Transverse colon (tissue), 4 donors: ENCODE measurements at regions not wholly inside any gene's neighbourhood (a gene's known extent, or its start where the extent isn't known, plus 50 kb on each side); places are given as distances from the start of the nearest gene placed in this dataset.

Source experiments
- DNase-seq: peaks from one replicate; pipeline ENCODE4 v3.0.0-alpha.2; 2019
- H3K27ac ChIP-seq, 4 donors: fragments of 200-600 bp; sonication (generic); 2 replicates each; pipeline ENCODE4 v1.5.1; 2016 to 2018; ENCODE audit warnings: inconsistent platforms in 4 of 4
- H3K27me3 ChIP-seq: fragments of 200-600 bp; sonication (generic); 2 replicates; pipeline ENCODE4 v1.5.1; 2017; ENCODE audit warnings: inconsistent platforms
- H3K36me3 ChIP-seq, 4 donors: fragments of 200-600 bp; sonication (generic); 2 replicates each; pipeline ENCODE4 v1.5.1; 2017 to 2019; ENCODE audit warnings: inconsistent platforms in 4 of 4
- H3K4me1 ChIP-seq, 4 donors: fragments of 200-600 bp; sonication (generic); 2 replicates each; pipeline ENCODE4 v1.5.1; 2017 to 2020; ENCODE audit warnings: inconsistent platforms in 4 of 4
- H3K4me3 ChIP-seq, 4 donors: fragments of 200-600 bp; sonication (generic); 1 replicate in 1 of 4; 2 replicates in 3 of 4; pipeline versions ENCODE4 v1.5.1 to v1.6.1; 2017 to 2019; ENCODE audit warnings: inconsistent platforms in 4 of 4
- H3K9me3 ChIP-seq, 2 donors: fragments of 200-600 bp; sonication (generic); 2 replicates each; pipeline ENCODE4 v1.5.1; 2017 to 2019; ENCODE audit warnings: inconsistent platforms in 2 of 2
- CTCF ChIP-seq, 5 experiments: fragments of 200-600 bp in 3 of 5; fragments of 450-650 bp in 2 of 5; sonication (generic) in 3 of 5; IDR thresholded peaks; 1 replicate in 2 of 5; 2 replicates in 3 of 5; pipeline ENCODE4 v1.5.1; 2016 to 2017; ENCODE audit warnings: antibody characterized with exemption in 5 of 5, inconsistent platforms in 3 of 5, mild to moderate bottlenecking in 2 of 5, moderate library complexity in 1 of 5
- EP300 ChIP-seq: sonication (generic); formaldehyde crosslinking; IDR thresholded peaks from one replicate; pipeline ENCODE4 v1.6.1; 2017; ENCODE audit warnings: antibody characterized with exemption, low read depth
- POLR2A ChIP-seq: fragments of 450-650 bp; IDR thresholded peaks from one replicate; pipeline ENCODE4 v1.6.1; 2016; ENCODE audit warnings: antibody characterized with exemption, mild to moderate bottlenecking, moderate library complexity
- POLR2AphosphoS5 ChIP-seq, 3 donors: sonication (generic); formaldehyde crosslinking; IDR thresholded peaks; one replicate each; pipeline ENCODE4 v1.6.1; 2016; ENCODE audit warnings: antibody characterized with exemption in 3 of 3
- WGBS, 2 donors: methylation state at CpG; one replicate each; pipeline ENCODE4 v1.1.5; 2018; ENCODE audit warnings: low coverage in 1 of 2; 5-methylcytosine and 5-hydroxymethylcytosine counted together
- in situ Hi-C, 4 donors: fragments of 200-750 bp; cut with MboI; loops; one replicate each; pipeline versions ENCODE4 v1.15.0 to v1.15.1; 2017; ENCODE audit warnings: low sequenced_read_pairs in 3 of 4, low pct_ligation_motif_present in 1 of 4, low pct_unique_long_range_greater_than_20kb in 1 of 4
- intact Hi-C: fragments of 100-400 bp; cut with DNase I; formaldehyde crosslinking; loops from one replicate; pipeline ENCODE4 v1.15.1; 2023; ENCODE audit warnings: low total_unique reads

- no peaks in the 10 kb centered on the region for H3K36me3 ChIP-seq
- in situ Hi-C loops, result no loop called here
- no peak for DNase-seq
- H3K27me3 ChIP-seq, result no peaks in the 10 kb centered on the region
- intact Hi-C loops, result no loop called here
- no peak overlapping the region for H3K4me3 ChIP-seq
- no peak overlapping the region for H3K27ac ChIP-seq
- TF ChIP-seq EP300, result no peak
- no peak for TF ChIP-seq CTCF (IDR thresholded peaks at IDR 0.05)
- TF ChIP-seq POLR2AphosphoS5 (IDR thresholded peaks at IDR 0.05), result no peak
- no peak for TF ChIP-seq POLR2A
- H3K4me1 ChIP-seq, result no peaks in the 10 kb centered on the region
- H3K9me3 ChIP-seq, result no peaks in the 10 kb centered on the region
- 62 to 86% methylated on average over 3 of the region's 3 CpGs for WGBS, 2 donors
Measured at GRCh38 chr18:30409120-30409519, 633.4 kb downstream of the DSC3 start.

- Histone ChIP-seq H3K4me1 (no peaks in the 10 kb centered on the region), H3K27ac (no peak overlapping the region), H3K27me3 (no peaks in the 10 kb centered on the region), H3K9me3 (no peaks in the 10 kb centered on the region), H3K4me3 (no peak overlapping the region), H3K36me3 (no peaks in the 10 kb centered on the region)
- TF ChIP-seq EP300 (no peak), POLR2A (no peak), POLR2AphosphoS5 (IDR thresholded peaks at IDR 0.05) (no peak), CTCF (IDR thresholded peaks at IDR 0.05) (no peak)
- WGBS, 2 donors, result 62 to 64% methylated on average over 3 of the region's 3 CpGs
- in situ Hi-C loops, result no loop called here
- no peak for DNase-seq
- intact Hi-C loops, result no loop called here
Measured at GRCh38 chr18:30406728-30407127, 635.8 kb downstream of the DSC3 start.

GRCh38 chr18:30405038-30405437 lies 637.5 kb downstream of the DSC3 start:
- no peaks in the 10 kb centered on the region for H3K27me3 ChIP-seq
- H3K27ac ChIP-seq, result no peak overlapping the region
- no peak for DNase-seq
- no peak for TF ChIP-seq EP300
- no peak for TF ChIP-seq CTCF (IDR thresholded peaks at IDR 0.05)
- no peak for TF ChIP-seq POLR2AphosphoS5 (IDR thresholded peaks at IDR 0.05)
- TF ChIP-seq POLR2A, result no peak
- in situ Hi-C loops (no loop called here), intact Hi-C loops (no loop called here)
- H3K36me3 ChIP-seq, result no peaks in the 10 kb centered on the region
- no peaks in the 10 kb centered on the region for H3K4me1 ChIP-seq
- WGBS, 2 donors, result 67 to 82% methylated on average over 1 of the region's 1 CpG
- no peaks in the 10 kb centered on the region for H3K9me3 ChIP-seq
- no peak overlapping the region for H3K4me3 ChIP-seq

- WGBS, 2 donors, result 67 to 91% methylated on average over 1 of the region's 1 CpG
- DNase-seq, result no peak
- no peak for TF ChIP-seq CTCF (IDR thresholded peaks at IDR 0.05)
- no peak for TF ChIP-seq POLR2A
- TF ChIP-seq EP300, result no peak
- no peak for TF ChIP-seq POLR2AphosphoS5 (IDR thresholded peaks at IDR 0.05)
- H3K36me3 ChIP-seq, result no peaks in the 10 kb centered on the region
- in situ Hi-C loops, result no loop called here
- no peaks in the 10 kb centered on the region for H3K4me1 ChIP-seq
- no peak overlapping the region for H3K27ac ChIP-seq
- H3K9me3 ChIP-seq, result no peaks in the 10 kb centered on the region
- H3K4me3 ChIP-seq, result no peak overlapping the region
- H3K27me3 ChIP-seq, result no peaks in the 10 kb centered on the region
- intact Hi-C loops, result no loop called here
Measured at GRCh38 chr18:30404422-30404821, 638.1 kb downstream of the DSC3 start.
